LNCAP (cell line): ENCODE measurements at regions not wholly inside any gene's neighbourhood (a gene's known extent, or its start where the extent isn't known, plus 50 kb on each side); places are given as distances from the start of the nearest gene placed in this dataset.

Experiments used
- CTCF ChIP-seq: fragments of 450-650 bp; IDR thresholded peaks from 2 replicates; pipeline ENCODE4 v1.5.1; 2017; ENCODE audit warnings: mild to moderate bottlenecking

DNA sequence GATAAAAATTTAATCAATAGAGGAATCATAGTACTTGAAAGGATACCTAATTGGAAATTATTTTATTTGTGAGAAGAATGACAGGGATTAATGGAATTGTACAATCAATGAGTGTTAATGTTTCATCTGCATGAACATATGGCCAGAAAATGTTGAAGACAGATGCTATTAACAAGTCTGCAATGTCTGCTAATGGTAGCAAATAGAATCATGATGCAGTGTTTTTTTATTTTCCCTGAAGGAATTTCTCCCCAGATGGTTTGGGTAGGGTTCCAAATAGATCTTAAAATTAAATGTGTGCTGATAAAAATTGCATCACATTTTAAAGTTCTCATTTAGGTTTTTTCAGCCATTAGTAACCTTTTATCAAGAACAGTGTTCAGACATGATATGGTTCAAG, 291.3 kb upstream of the TRAM1L1 start:
- no peak for TF ChIP-seq CTCF

DNA sequence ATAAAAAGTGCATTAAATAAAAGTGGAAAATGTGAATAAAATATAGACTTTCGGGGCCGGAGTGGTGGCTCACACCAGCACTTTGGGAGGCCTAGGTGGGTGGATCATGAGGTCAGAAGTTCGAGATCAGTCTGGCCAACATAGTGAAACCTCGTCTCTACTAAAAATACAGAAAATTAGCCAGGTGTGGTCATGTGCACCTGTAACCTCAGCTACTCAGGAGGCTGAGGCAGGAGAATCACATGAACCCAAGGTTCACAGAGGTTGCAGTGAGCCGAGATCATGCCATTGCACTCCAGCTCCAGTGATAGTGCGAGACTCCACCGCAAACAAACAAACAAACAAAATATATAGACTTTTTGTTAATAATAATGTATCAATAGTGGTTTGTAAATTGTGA, 293.6 kb upstream of the TRAM1L1 start:
- no peak for TF ChIP-seq CTCF

DNA sequence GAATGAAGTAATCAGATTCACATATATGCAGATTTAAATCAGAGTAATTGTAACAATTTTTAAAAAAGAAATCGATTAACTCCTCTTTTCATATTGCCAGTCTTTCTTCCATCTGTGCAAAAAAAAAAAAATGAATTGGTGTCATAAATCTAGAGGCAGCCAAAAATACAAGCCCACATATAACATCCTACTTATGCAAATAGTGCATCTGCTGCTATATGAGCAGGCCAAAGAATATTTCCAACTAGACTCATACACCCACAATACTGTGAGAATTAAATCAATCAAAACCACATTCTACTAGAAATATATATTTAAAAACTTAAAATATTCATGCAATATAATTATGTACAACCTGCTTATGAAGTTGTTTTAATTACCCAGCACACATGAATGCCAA, 298.1 kb upstream of the TRAM1L1 start:
- no peak for TF ChIP-seq CTCF

- no peak for TF ChIP-seq CTCF
Observed at GRCh38 chr4:117385526-117385925, 300.1 kb upstream of the TRAM1L1 start.

DNA sequence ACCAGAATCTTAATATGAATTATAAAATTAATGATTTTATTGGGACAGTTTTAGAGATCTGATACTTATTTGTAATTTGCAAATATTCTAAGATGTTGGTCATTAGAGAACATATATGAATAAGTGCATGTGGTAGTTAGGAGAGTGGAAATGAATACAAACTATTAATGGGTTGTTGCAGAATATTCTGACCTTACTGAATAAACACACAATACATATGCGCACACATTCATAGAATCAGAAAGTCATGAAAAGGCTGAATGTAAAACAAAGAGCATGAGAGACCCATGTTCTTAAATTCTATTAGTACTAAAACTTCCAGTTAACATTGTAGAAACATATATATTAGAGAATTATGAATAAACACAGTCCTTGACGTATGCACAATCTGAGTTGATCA, 301.7 kb upstream of the TRAM1L1 start:
- no peak for TF ChIP-seq CTCF

DNA sequence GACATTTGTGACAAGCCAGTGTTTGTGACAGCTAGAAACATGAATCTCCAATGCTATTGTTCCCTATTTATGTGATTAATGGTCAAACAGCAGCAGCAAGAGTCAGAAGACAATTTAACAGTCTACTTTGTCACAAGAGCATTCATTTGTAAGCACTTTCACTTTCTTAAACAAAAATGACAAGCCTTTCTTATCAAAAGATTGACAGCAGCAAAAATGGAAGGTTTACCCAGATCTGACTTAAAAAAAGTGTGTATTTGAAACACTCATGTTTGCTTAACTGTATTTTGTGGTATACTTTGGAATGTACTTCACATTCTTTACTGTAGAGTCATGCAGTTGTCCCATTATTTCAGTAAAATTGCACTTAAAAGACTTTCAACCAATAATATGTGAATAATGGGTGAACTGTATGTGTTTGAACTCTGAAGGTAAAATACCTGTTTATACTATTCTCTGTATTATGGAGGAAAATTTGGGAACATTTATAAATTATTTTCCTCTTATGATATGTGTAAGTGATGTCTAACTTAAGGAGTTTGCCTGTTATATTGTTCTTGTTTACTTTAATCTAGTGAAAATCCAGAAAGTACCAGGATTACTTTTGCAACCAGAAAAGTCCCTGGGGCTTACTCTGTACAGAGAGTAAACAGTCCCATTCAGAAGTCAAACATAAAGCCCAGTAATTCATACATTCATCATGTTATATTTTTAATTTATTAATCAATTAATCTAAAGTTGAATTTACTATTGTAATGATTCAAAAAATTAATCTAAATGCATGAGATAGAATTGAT, 314.9 kb upstream of the TRAM1L1 start:
- no peak for TF ChIP-seq CTCF

- no peak for TF ChIP-seq CTCF
Observed at GRCh38 chr4:117412661-117413060, 327.3 kb upstream of the TRAM1L1 start.

- TF ChIP-seq CTCF, result no peak
Observed at GRCh38 chr4:117417856-117418255, 332.5 kb upstream of the TRAM1L1 start.
